Astrocyte (in vitro differentiated cells and primary cell): ENCODE measurements at regions not wholly inside any gene's neighbourhood (a gene's known extent, or its start where the extent isn't known, plus 50 kb on each side); places are given as distances from the start of the nearest gene placed in this dataset.

ENCODE experiments used
- DNase-seq: peaks from one replicate; pipeline ENCODE4 v3.0.0-alpha.2; 2010; ENCODE audit warnings: low read depth
- FAIRE-seq: peaks from 2 replicates; lab custom pipeline; 2011; peaks lifted over from hg19 to GRCh38; lab: Jason Lieb, UNC
- H2AFZ ChIP-seq: 2 replicates; pipeline ENCODE4 v1.6.0; 2012; ENCODE audit warnings: low read depth, low read length, inconsistent platforms
- H3K27ac ChIP-seq: 2 replicates; pipeline ENCODE4 v1.5.1; 2011; ENCODE audit warnings: low read depth, low read length, inconsistent platforms
- H3K27me3 ChIP-seq: 2 replicates; pipeline ENCODE4 v1.6.0; 2011; ENCODE audit warnings: low read length, inconsistent platforms; ENCODE audit not compliant: insufficient read depth
- H3K36me3 ChIP-seq: 2 replicates; pipeline ENCODE4 v1.5.1; 2011; ENCODE audit warnings: low read length, inconsistent platforms; ENCODE audit not compliant: insufficient read depth
- H3K4me1 ChIP-seq: 2 replicates; pipeline ENCODE4 v1.5.1; 2011; ENCODE audit warnings: low read length, inconsistent platforms; ENCODE audit not compliant: insufficient read depth
- H3K4me2 ChIP-seq: 2 replicates; pipeline ENCODE4 v1.6.0; 2012; ENCODE audit warnings: low read length, inconsistent platforms
- H3K4me3 ChIP-seq: 2 replicates; pipeline ENCODE4 v1.5.1; 2011; ENCODE audit warnings: low read depth, mild to moderate bottlenecking, low read length, inconsistent platforms; ENCODE audit not compliant: insufficient read depth
- H3K79me2 ChIP-seq: 2 replicates; pipeline ENCODE4 v1.6.0; 2012; ENCODE audit warnings: mild to moderate bottlenecking, low read length, inconsistent platforms; ENCODE audit not compliant: insufficient read depth
- H3K9ac ChIP-seq: 2 replicates; pipeline ENCODE4 v1.6.0; 2012; ENCODE audit warnings: mild to moderate bottlenecking, low read length, inconsistent platforms
- H3K9me3 ChIP-seq: 2 replicates; pipeline ENCODE4 v1.5.1; 2012; ENCODE audit warnings: low read depth, mild to moderate bottlenecking, low read length, inconsistent platforms; ENCODE audit not compliant: insufficient read depth
- H4K20me1 ChIP-seq: 2 replicates; pipeline ENCODE4 v1.6.0; 2012; ENCODE audit warnings: low read length, inconsistent platforms; ENCODE audit not compliant: insufficient read depth
- H3K27ac Mint-ChIP-seq: one replicate; pipeline ENCODE4 v1.8.0; 2021; ENCODE audit warnings: mild to moderate bottlenecking, mixed read lengths; ENCODE audit not compliant: unreplicated experiment
- H3K27me3 Mint-ChIP-seq: one replicate; pipeline ENCODE4 v1.8.0; 2021; ENCODE audit warnings: low read depth, mixed read lengths; ENCODE audit not compliant: unreplicated experiment
- H3K36me3 Mint-ChIP-seq: one replicate; pipeline ENCODE4 v1.8.0; 2021; ENCODE audit warnings: low read depth, mixed read lengths; ENCODE audit not compliant: unreplicated experiment
- H3K4me1 Mint-ChIP-seq: one replicate; pipeline ENCODE4 v1.8.0; 2021; ENCODE audit warnings: low read depth, mixed read lengths; ENCODE audit not compliant: unreplicated experiment
- H3K4me3 Mint-ChIP-seq: one replicate; pipeline ENCODE4 v1.8.0; 2021; ENCODE audit warnings: mild to moderate bottlenecking, moderate library complexity, mixed read lengths; ENCODE audit not compliant: unreplicated experiment
- H3K9me3 Mint-ChIP-seq: one replicate; pipeline ENCODE4 v1.8.0; 2021; ENCODE audit warnings: mild to moderate bottlenecking, mixed read lengths; ENCODE audit not compliant: unreplicated experiment
- EZH2 ChIP-seq: IDR thresholded peaks from 2 replicates; pipeline ENCODE4 v1.6.1; 2012; ENCODE audit warnings: mild to moderate bottlenecking, low read length, inconsistent platforms; ENCODE audit not compliant: insufficient read depth
- TF ChIP-seq, protein P1 (sequence below): IDR thresholded peaks from 2 replicates; pipeline ENCODE4 v1.5.1; 2011; ENCODE audit warnings: low read depth, mild to moderate bottlenecking, inconsistent platforms, low read length, moderate library complexity; ENCODE audit not compliant: insufficient read depth

DNA sequence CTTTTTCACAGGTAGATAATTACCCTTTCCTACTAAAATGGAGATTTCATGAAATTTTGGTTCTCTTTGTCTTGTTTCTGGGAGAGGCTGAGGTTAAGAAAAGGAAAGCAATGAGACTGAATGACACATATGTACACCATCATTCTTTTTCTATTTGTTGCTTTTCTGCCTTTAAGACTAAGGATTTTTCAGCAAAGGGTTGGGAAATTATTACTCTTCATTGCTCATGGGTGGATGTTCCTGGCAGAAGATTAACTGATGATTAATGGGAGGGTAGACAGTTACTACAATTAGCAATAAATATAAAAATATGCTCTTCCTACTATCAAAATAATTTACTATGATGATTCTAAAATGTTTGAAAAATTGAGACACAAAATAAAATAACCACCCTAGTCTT lies 316.5 kb upstream of the USP24 start:
- H3K9ac ChIP-seq = no peak overlapping the region
- H3K27me3 ChIP-seq = no peaks in the 10 kb centered on the region
- H3K4me1 ChIP-seq = no peaks in the 10 kb centered on the region
- DNase-seq (no peak), FAIRE-seq (no peak)
- H3K36me3 Mint-ChIP-seq = no peaks in the 10 kb centered on the region
- H3K9me3 ChIP-seq = no peaks in the 10 kb centered on the region
- H3K4me3 Mint-ChIP-seq = no peak overlapping the region
- no peak overlapping the region for H3K4me2 ChIP-seq
- H3K9me3 Mint-ChIP-seq = no peaks in the 10 kb centered on the region
- H3K36me3 ChIP-seq = no peaks in the 10 kb centered on the region
- no peak for TF ChIP-seq EZH2
- TF ChIP-seq, protein P1, sequence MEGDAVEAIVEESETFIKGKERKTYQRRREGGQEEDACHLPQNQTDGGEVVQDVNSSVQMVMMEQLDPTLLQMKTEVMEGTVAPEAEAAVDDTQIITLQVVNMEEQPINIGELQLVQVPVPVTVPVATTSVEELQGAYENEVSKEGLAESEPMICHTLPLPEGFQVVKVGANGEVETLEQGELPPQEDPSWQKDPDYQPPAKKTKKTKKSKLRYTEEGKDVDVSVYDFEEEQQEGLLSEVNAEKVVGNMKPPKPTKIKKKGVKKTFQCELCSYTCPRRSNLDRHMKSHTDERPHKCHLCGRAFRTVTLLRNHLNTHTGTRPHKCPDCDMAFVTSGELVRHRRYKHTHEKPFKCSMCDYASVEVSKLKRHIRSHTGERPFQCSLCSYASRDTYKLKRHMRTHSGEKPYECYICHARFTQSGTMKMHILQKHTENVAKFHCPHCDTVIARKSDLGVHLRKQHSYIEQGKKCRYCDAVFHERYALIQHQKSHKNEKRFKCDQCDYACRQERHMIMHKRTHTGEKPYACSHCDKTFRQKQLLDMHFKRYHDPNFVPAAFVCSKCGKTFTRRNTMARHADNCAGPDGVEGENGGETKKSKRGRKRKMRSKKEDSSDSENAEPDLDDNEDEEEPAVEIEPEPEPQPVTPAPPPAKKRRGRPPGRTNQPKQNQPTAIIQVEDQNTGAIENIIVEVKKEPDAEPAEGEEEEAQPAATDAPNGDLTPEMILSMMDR = no peak
- no peak overlapping the region for H2AFZ ChIP-seq
- no peaks in the 10 kb centered on the region for H4K20me1 ChIP-seq
- H3K4me1 Mint-ChIP-seq = no peaks in the 10 kb centered on the region
- no peaks in the 10 kb centered on the region for H3K79me2 ChIP-seq
- no peak overlapping the region for H3K27ac ChIP-seq
- H3K27me3 Mint-ChIP-seq = peaks cover 9% of the 10 kb centered on the region
- no peak overlapping the region for H3K27ac Mint-ChIP-seq
- H3K4me3 ChIP-seq = no peak overlapping the region

DNA sequence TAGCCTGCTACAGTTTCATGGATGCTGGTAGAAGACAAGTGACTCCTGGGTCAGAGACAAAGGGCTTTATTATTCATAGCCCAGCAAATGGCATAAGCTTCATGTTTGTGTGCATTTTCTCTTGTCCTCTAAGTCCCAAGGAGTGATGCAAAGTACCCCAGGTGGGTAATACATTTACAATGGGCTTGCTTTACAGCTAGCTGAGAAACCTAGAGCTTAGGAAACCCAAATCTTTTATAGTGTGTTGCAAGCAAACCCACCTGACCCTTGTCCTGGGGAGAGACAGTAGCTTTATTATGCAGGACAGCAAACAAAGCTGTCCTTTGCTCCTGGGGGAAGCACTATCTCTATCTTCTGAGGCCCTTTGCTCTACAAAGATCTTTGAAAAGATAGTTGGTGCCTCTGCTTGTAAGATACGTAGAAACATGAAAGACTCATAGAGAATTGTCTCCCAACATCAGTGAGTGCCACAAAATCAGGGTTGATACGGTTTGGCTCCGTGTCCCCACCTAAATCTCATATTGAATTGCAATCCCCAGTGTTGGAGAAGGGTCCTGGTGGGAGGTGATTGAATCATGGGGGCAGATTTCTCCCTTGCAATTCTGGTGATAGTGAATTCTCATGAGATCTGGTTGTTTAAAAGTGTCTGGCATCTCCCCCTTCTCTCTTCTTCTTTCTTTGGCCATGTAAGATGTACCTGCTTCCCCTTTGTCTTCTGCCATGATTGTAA lies 315.8 kb upstream of the USP24 start:
- FAIRE-seq (no peak), DNase-seq (no peak)
- Mint-ChIP-seq H3K27me3 (peaks cover 13% of the 10 kb centered on the region), H3K4me3 (no peak overlapping the region), H3K4me1 (no peaks in the 10 kb centered on the region), H3K27ac (no peak overlapping the region), H3K36me3 (no peaks in the 10 kb centered on the region), H3K9me3 (no peaks in the 10 kb centered on the region)
- Histone ChIP-seq H3K9ac (no peak overlapping the region), H3K27ac (no peak overlapping the region), H3K4me2 (no peak overlapping the region), H2AFZ (no peak overlapping the region), H4K20me1 (no peaks in the 10 kb centered on the region), H3K36me3 (no peaks in the 10 kb centered on the region), H3K4me1 (no peaks in the 10 kb centered on the region), H3K9me3 (no peaks in the 10 kb centered on the region), H3K27me3 (no peaks in the 10 kb centered on the region), H3K79me2 (no peaks in the 10 kb centered on the region), H3K4me3 (no peak overlapping the region)
- TF ChIP-seq, protein P1 = no peak
- TF ChIP-seq EZH2 = no peak

DNA sequence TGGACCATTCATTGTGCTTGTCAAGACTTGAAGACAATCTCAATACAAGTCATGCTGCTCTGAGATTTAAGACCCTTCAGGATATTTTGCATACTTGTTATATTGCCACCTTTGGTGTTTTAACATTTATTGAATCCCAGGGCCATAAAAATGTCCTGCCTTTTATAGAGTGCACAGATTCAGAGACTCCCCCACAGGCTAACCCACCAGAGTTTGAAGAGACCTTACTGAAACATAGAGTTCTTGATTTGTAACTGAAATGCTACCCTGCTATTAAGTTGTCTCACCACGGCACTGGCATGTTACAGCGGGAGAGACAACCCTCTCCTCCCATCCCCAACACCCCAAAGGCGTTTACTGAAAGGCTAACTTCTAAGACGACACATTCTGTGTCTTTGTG lies 313.9 kb upstream of the USP24 start:
- peaks cover 12% of the 10 kb centered on the region for H3K27me3 Mint-ChIP-seq
- no peaks in the 10 kb centered on the region for H3K9me3 ChIP-seq
- FAIRE-seq (no peak), DNase-seq (no peak)
- no peak overlapping the region for H3K27ac Mint-ChIP-seq
- TF ChIP-seq EZH2 = no peak
- TF ChIP-seq, protein P1 = no peak
- H4K20me1 ChIP-seq = no peaks in the 10 kb centered on the region
- no peaks in the 10 kb centered on the region for H3K27me3 ChIP-seq
- no peak overlapping the region for H3K4me2 ChIP-seq
- H3K79me2 ChIP-seq = no peaks in the 10 kb centered on the region
- H3K9ac ChIP-seq = no peak overlapping the region
- no peaks in the 10 kb centered on the region for H3K4me1 Mint-ChIP-seq
- no peaks in the 10 kb centered on the region for H3K4me1 ChIP-seq
- no peak overlapping the region for H3K4me3 Mint-ChIP-seq
- H3K4me3 ChIP-seq = no peak overlapping the region
- H3K36me3 ChIP-seq = no peaks in the 10 kb centered on the region
- no peaks in the 10 kb centered on the region for H3K9me3 Mint-ChIP-seq
- H3K36me3 Mint-ChIP-seq = no peaks in the 10 kb centered on the region
- no peak overlapping the region for H3K27ac ChIP-seq
- H2AFZ ChIP-seq = no peak overlapping the region
